ENCODE measurements at regions not wholly inside any gene's neighbourhood (a gene's known extent, or its start where the extent isn't known, plus 50 kb on each side); places are given as distances from the start of the nearest gene placed in this dataset.

GRCh38 chr13:31046711-31047279, 114.3 kb downstream of the TEX26 start:
- no peak overlapping the region for H3K4me3 ChIP-seq
- ATAC-seq (no peak), DNase-seq (peak in 2 of 4 donors; percentile 17 to 31)
- 59% methylated on average over 16 of the region's 16 CpGs for WGBS, 2 donors
- H3K9me3 ChIP-seq: no peaks in the 10 kb centered on the region
- intact Hi-C loops (cut with DNase I): loop anchor here (10.0 kb wide), 1 partner anchor 912 kb away; no protein-coding TSS in a partner anchor
- H3K27ac ChIP-seq: no peak overlapping the region
- no peaks in the 10 kb centered on the region for H3K36me3 ChIP-seq (replicated peaks in 1 of 2; ENCODE audit: insufficient read depth in 1 of 2, low read depth in 2 of 2)
- H3K27me3 ChIP-seq: no peaks in the 10 kb centered on the region
- TF ChIP-seq POLR2A (IDR thresholded peaks at IDR 0.05) (no peak), CTCF (IDR thresholded peaks at IDR 0.05) (no peak)
- peaks cover 8% of the 10 kb centered on the region for H3K4me1 ChIP-seq

GRCh38 chr13:31045286-31046081, 113.0 kb downstream of the TEX26 start:
- ATAC-seq (peak; percentile 35), DNase-seq (peak in 3 of 4 donors; percentile 11 to 56 (median 21))
- intact Hi-C loops (cut with DNase I): loop anchor here (10.0 kb wide), 1 partner anchor 911 kb away; no protein-coding TSS in a partner anchor
- Histone ChIP-seq H3K27me3 (no peaks in the 10 kb centered on the region), H3K4me1 (peaks cover 8% of the 10 kb centered on the region), H3K36me3 (replicated peaks in 1 of 2; ENCODE audit: insufficient read depth in 1 of 2, low read depth in 2 of 2) (no peaks in the 10 kb centered on the region), H3K4me3 (no peak overlapping the region), H3K9me3 (no peaks in the 10 kb centered on the region), H3K27ac (no peak overlapping the region)
- 51 to 61% methylated on average over 11 of the region's 11 CpGs for WGBS, 2 donors
- TF ChIP-seq CTCF (IDR thresholded peaks at IDR 0.05): no peak
- no peak for TF ChIP-seq POLR2A (IDR thresholded peaks at IDR 0.05)

- WGBS, 2 donors: 16 to 17% methylated on average over 18 of the region's 18 CpGs
- TF ChIP-seq CTCF (IDR thresholded peaks at IDR 0.05) (peak; percentile 80 to 97 (median 87)), POLR2A (IDR thresholded peaks at IDR 0.05) (no peak)
- no peak overlapping the region for H3K4me3 ChIP-seq
- ATAC-seq: peak; percentile 90
- no peaks in the 10 kb centered on the region for H3K36me3 ChIP-seq (replicated peaks in 1 of 2; ENCODE audit: insufficient read depth in 1 of 2, low read depth in 2 of 2)
- peak; percentile 75 to 78 (median 76) for DNase-seq
- no peaks in the 10 kb centered on the region for H3K9me3 ChIP-seq
- no peak overlapping the region for H3K27ac ChIP-seq
- no peaks in the 10 kb centered on the region for H3K27me3 ChIP-seq
- intact Hi-C loops (cut with DNase I): loop anchor here (10.0 kb wide), 1 partner anchor 910 kb away; no protein-coding TSS in a partner anchor
- H3K4me1 ChIP-seq: peaks cover 8% of the 10 kb centered on the region
These were observed 112.2 kb downstream of the TEX26 start for GRCh38 chr13:31044364-31045285.

GRCh38 chr13:31043957-31044356, 111.5 kb downstream of the TEX26 start:
- H3K36me3 ChIP-seq (replicated peaks in 1 of 2; ENCODE audit: insufficient read depth in 1 of 2, low read depth in 2 of 2): no peaks in the 10 kb centered on the region
- no peak overlapping the region for H3K4me3 ChIP-seq
- 31 to 38% methylated on average over 16 of the region's 16 CpGs for WGBS, 2 donors
- TF ChIP-seq CTCF (IDR thresholded peaks at IDR 0.05): no peak
- TF ChIP-seq POLR2A (IDR thresholded peaks at IDR 0.05): no peak
- H3K9me3 ChIP-seq: no peaks in the 10 kb centered on the region
- no peak for DNase-seq
- H3K27me3 ChIP-seq: no peaks in the 10 kb centered on the region
- H3K27ac ChIP-seq: no peak overlapping the region
- peaks cover 8% of the 10 kb centered on the region for H3K4me1 ChIP-seq
- ATAC-seq: no peak
- intact Hi-C loops (cut with DNase I): loop anchor here (10.0 kb wide), 1 partner anchor 909 kb away; no protein-coding TSS in a partner anchor
